IPS-18c (cell line): ENCODE measurements at regions not wholly inside any gene's neighbourhood (a gene's known extent, or its start where the extent isn't known, plus 50 kb on each side); places are given as distances from the start of the nearest gene placed in this dataset.

Experiments used
- H3K4me3 ChIP-seq: 2 replicates; pipeline ENCODE4 v1.7.0; 2013; ENCODE audit warnings: low read depth, mild to moderate bottlenecking, low read length, moderate library complexity; ENCODE audit not compliant: insufficient read depth
- H3K9me3 ChIP-seq: one replicate; pipeline ENCODE4 v1.6.1; 2013; ENCODE audit warnings: mild to moderate bottlenecking, low read length, moderate library complexity; ENCODE audit not compliant: control insufficient read depth, insufficient read depth

- H3K9me3 ChIP-seq: no peaks in the 10 kb centered on the region
- H3K4me3 ChIP-seq: no peak overlapping the region
Observed at GRCh38 chr4:147173797-147174432, 228.3 kb upstream of the TTC29 start.

- no peaks in the 10 kb centered on the region for H3K9me3 ChIP-seq
- H3K4me3 ChIP-seq: no peak overlapping the region
Observed at GRCh38 chr4:147174591-147174990, 228.9 kb upstream of the TTC29 start.

- no peaks in the 10 kb centered on the region for H3K9me3 ChIP-seq
- no peak overlapping the region for H3K4me3 ChIP-seq
Observed at GRCh38 chr4:147175460-147176025, 229.9 kb upstream of the TTC29 start.

- H3K9me3 ChIP-seq: no peaks in the 10 kb centered on the region
- H3K4me3 ChIP-seq: no peak overlapping the region
Observed at GRCh38 chr4:147182041-147182440, 236.4 kb upstream of the TTC29 start.

- Histone ChIP-seq H3K4me3 (no peak overlapping the region), H3K9me3 (no peaks in the 10 kb centered on the region)
Observed at GRCh38 chr4:147192679-147193078, 247.0 kb upstream of the TTC29 start.

GRCh38 chr4:147194114-147194513 is 248.4 kb upstream of the TTC29 start:
- no peak overlapping the region for H3K4me3 ChIP-seq

GRCh38 chr4:147194604-147195003 is 248.9 kb upstream of the TTC29 start:
- H3K4me3 ChIP-seq: no peak overlapping the region
- H3K9me3 ChIP-seq: no peaks in the 10 kb centered on the region

More at GRCh38 chr4:147194114-147194513, 248.4 kb upstream of the TTC29 start:
- no peaks in the 10 kb centered on the region for H3K9me3 ChIP-seq

GRCh38 chr4:147195386-147195785 is 249.7 kb upstream of the TTC29 start:
- Histone ChIP-seq H3K9me3 (no peaks in the 10 kb centered on the region), H3K4me3 (no peak overlapping the region)

- H3K9me3 ChIP-seq: no peaks in the 10 kb centered on the region
- no peak overlapping the region for H3K4me3 ChIP-seq
Observed at GRCh38 chr4:147198411-147199051, 252.9 kb upstream of the TTC29 start.

GRCh38 chr4:147201016-147201415 is 255.4 kb upstream of the TTC29 start:
- no peak overlapping the region for H3K4me3 ChIP-seq

GRCh38 chr4:147206807-147207206 is 261.1 kb upstream of the TTC29 start:
- Histone ChIP-seq H3K9me3 (no peaks in the 10 kb centered on the region), H3K4me3 (no peak overlapping the region)

More at GRCh38 chr4:147201016-147201415, 255.4 kb upstream of the TTC29 start:
- H3K9me3 ChIP-seq: no peaks in the 10 kb centered on the region

- H3K4me3 ChIP-seq: no peak overlapping the region
- H3K9me3 ChIP-seq: no peaks in the 10 kb centered on the region
Observed at GRCh38 chr4:147207911-147208310, 262.2 kb upstream of the TTC29 start.

GRCh38 chr4:147217655-147218054 is 263.2 kb upstream of the EDNRA start:
- Histone ChIP-seq H3K9me3 (no peaks in the 10 kb centered on the region), H3K4me3 (no peak overlapping the region)

GRCh38 chr4:147219145-147219544 is 261.8 kb upstream of the EDNRA start:
- no peaks in the 10 kb centered on the region for H3K9me3 ChIP-seq
- no peak overlapping the region for H3K4me3 ChIP-seq

GRCh38 chr4:147220833-147221232 is 260.1 kb upstream of the EDNRA start:
- Histone ChIP-seq H3K9me3 (no peaks in the 10 kb centered on the region), H3K4me3 (no peak overlapping the region)

GRCh38 chr4:147222906-147223305 is 258.0 kb upstream of the EDNRA start:
- H3K9me3 ChIP-seq: no peaks in the 10 kb centered on the region
- no peak overlapping the region for H3K4me3 ChIP-seq

GRCh38 chr4:147223576-147223975 is 257.3 kb upstream of the EDNRA start:
- no peak overlapping the region for H3K4me3 ChIP-seq
- no peaks in the 10 kb centered on the region for H3K9me3 ChIP-seq

- Histone ChIP-seq H3K9me3 (no peaks in the 10 kb centered on the region), H3K4me3 (no peak overlapping the region)
Observed at GRCh38 chr4:147236806-147237205, 244.1 kb upstream of the EDNRA start.
